ENCODE measurements at regions not wholly inside any gene's neighbourhood (a gene's known extent, or its start where the extent isn't known, plus 50 kb on each side); places are given as distances from the start of the nearest gene placed in this dataset.

- Histone ChIP-seq H3K9me3 (no peaks in the 10 kb centered on the region), H3K4me1 (no peaks in the 10 kb centered on the region), H3K36me3 (no peaks in the 10 kb centered on the region), H3K4me3 (no peak overlapping the region), H3K27me3 (no peaks in the 10 kb centered on the region), H3K27ac (no peak overlapping the region)
- no peak for DNase-seq
- TF ChIP-seq, protein P1, sequence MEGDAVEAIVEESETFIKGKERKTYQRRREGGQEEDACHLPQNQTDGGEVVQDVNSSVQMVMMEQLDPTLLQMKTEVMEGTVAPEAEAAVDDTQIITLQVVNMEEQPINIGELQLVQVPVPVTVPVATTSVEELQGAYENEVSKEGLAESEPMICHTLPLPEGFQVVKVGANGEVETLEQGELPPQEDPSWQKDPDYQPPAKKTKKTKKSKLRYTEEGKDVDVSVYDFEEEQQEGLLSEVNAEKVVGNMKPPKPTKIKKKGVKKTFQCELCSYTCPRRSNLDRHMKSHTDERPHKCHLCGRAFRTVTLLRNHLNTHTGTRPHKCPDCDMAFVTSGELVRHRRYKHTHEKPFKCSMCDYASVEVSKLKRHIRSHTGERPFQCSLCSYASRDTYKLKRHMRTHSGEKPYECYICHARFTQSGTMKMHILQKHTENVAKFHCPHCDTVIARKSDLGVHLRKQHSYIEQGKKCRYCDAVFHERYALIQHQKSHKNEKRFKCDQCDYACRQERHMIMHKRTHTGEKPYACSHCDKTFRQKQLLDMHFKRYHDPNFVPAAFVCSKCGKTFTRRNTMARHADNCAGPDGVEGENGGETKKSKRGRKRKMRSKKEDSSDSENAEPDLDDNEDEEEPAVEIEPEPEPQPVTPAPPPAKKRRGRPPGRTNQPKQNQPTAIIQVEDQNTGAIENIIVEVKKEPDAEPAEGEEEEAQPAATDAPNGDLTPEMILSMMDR (IDR thresholded peaks at IDR 0.05): no peak
- TF ChIP-seq POLR2A (IDR thresholded peaks at IDR 0.05): no peak
Measured at GRCh38 chr13:109859216-109859835, 72.9 kb upstream of the IRS2 start.

- H3K27me3 ChIP-seq: no peaks in the 10 kb centered on the region
- no peaks in the 10 kb centered on the region for H3K9me3 ChIP-seq
- no peaks in the 10 kb centered on the region for H3K36me3 ChIP-seq
- no peak overlapping the region for H3K4me3 ChIP-seq
- no peak for TF ChIP-seq POLR2A (IDR thresholded peaks at IDR 0.05)
- TF ChIP-seq, protein P1 (IDR thresholded peaks at IDR 0.05): no peak
- DNase-seq: no peak
- H3K4me1 ChIP-seq: no peaks in the 10 kb centered on the region
- no peak overlapping the region for H3K27ac ChIP-seq
Measured at GRCh38 chr13:109858319-109858718, 71.9 kb upstream of the IRS2 start.

DNA sequence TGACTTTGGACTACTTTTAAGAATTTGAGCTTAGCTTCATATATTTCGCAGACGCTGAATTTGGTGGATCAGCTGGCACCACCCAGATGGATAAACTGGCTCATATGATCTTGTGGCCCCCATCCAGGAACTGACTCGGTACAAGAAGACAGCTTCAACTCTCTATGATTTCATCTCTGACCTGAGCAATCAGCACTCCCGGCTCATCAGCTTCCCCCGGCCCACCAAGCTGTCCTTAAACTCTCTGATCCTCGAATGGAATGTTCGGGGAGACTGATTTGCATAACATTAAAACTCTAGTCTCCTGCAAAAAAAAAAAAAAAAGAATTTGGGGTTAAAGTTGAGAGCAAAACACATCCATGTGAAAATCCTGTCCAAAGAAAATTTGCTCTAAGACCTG, 71.4 kb upstream of the IRS2 start:
- TF ChIP-seq, protein P1 (IDR thresholded peaks at IDR 0.05): no peak
- no peak for TF ChIP-seq POLR2A (IDR thresholded peaks at IDR 0.05)
- no peak overlapping the region for H3K27ac ChIP-seq
- H3K27me3 ChIP-seq: no peaks in the 10 kb centered on the region
- H3K36me3 ChIP-seq: no peaks in the 10 kb centered on the region
- no peaks in the 10 kb centered on the region for H3K4me1 ChIP-seq
- H3K9me3 ChIP-seq: no peaks in the 10 kb centered on the region
- DNase-seq: no peak
- no peak overlapping the region for H3K4me3 ChIP-seq

DNA sequence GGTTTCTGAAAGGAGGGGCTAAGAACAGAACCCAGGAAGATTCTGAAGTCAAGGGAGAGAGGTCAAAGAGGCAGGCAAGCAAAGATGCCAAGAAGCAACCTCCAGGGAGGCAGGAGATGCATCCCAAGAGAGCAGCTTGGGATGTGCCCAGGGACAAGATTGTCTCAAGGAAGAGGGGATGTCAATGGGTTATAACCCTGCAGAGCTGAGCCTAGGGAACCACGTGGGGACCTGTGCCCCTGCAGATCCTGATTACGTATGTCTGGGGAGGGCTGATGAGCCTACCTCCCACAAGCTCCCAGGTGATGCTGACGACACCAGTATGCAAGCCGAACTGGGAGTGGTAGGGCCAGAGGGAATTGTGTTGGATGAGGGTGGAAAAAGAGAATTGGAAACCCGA, 70.9 kb upstream of the IRS2 start:
- Histone ChIP-seq H3K27ac (no peak overlapping the region), H3K9me3 (no peaks in the 10 kb centered on the region), H3K36me3 (no peaks in the 10 kb centered on the region), H3K4me3 (no peak overlapping the region), H3K4me1 (no peaks in the 10 kb centered on the region), H3K27me3 (no peaks in the 10 kb centered on the region)
- no peak for DNase-seq
- TF ChIP-seq POLR2A (IDR thresholded peaks at IDR 0.05): no peak
- TF ChIP-seq, protein P1 (IDR thresholded peaks at IDR 0.05): no peak

DNA sequence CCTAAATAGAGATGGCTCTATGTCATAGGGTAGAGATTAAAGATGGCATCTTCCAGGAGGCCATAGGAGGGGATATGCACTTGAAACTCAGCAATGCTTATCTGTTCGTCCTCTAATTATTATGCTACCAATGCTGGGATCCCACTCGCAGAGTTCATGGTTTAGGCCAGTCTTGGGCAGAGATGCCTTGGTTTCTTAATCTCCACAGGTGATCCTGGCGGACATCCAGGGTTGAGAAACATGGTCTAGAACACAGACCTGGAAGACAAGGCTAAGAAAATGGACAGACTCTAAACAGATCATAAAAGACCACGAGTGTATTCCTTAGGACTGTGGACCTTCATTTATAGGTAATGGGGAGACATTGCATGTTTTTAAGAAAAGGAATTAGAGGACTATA, 70.0 kb upstream of the IRS2 start:
- no peaks in the 10 kb centered on the region for H3K27me3 ChIP-seq
- no peak overlapping the region for H3K27ac ChIP-seq
- no peak for TF ChIP-seq POLR2A (IDR thresholded peaks at IDR 0.05)
- TF ChIP-seq, protein P1 (IDR thresholded peaks at IDR 0.05): no peak
- H3K4me3 ChIP-seq: no peak overlapping the region
- no peaks in the 10 kb centered on the region for H3K36me3 ChIP-seq
- no peak for DNase-seq
- H3K9me3 ChIP-seq: no peaks in the 10 kb centered on the region
- no peaks in the 10 kb centered on the region for H3K4me1 ChIP-seq

GRCh38 chr13:109853153-109853552, 66.8 kb upstream of the IRS2 start:
- no peaks in the 10 kb centered on the region for H3K36me3 ChIP-seq
- DNase-seq: no peak
- no peak overlapping the region for H3K4me3 ChIP-seq
- no peaks in the 10 kb centered on the region for H3K9me3 ChIP-seq
- H3K4me1 ChIP-seq: no peaks in the 10 kb centered on the region
- no peak for TF ChIP-seq POLR2A (IDR thresholded peaks at IDR 0.05)
- TF ChIP-seq, protein P1 (IDR thresholded peaks at IDR 0.05): no peak
- H3K27ac ChIP-seq: no peak overlapping the region
- no peaks in the 10 kb centered on the region for H3K27me3 ChIP-seq
